ENCODE measurements at regions not wholly inside any gene's neighbourhood (a gene's known extent, or its start where the extent isn't known, plus 50 kb on each side); places are given as distances from the start of the nearest gene placed in this dataset.

GRCh38 chr10:63935705-63936104, 414.5 kb downstream of the REEP3 start:
- Histone ChIP-seq H3K27ac (ENCODE audit: low read depth, low read length, poor library complexity, severe bottlenecking) (no peak overlapping the region), H3K36me3 (ENCODE audit: insufficient read depth, low read length, poor library complexity, severe bottlenecking) (no peaks in the 10 kb centered on the region), H3K4me1 (ENCODE audit: insufficient read depth, low read length, poor library complexity, severe bottlenecking) (no peaks in the 10 kb centered on the region), H3K27me3 (replicated peaks; ENCODE audit: insufficient read depth, low read depth, low read length, poor library complexity) (peaks cover 15% of the 10 kb centered on the region), H3K9me3 (ENCODE audit: low read depth, low read length, poor library complexity, severe bottlenecking) (no peaks in the 10 kb centered on the region), H3K4me3 (ENCODE audit: low read depth, low read length, poor library complexity, severe bottlenecking) (no peak overlapping the region)
- no TSS peak for BruUV-seq (replicated peaks)
- intact Hi-C loops (cut with micrococcal nuclease; ENCODE audit: unreplicated experiment) = no loop called here
- peak; percentile 46 for TF ChIP-seq CTCF (conservative IDR thresholded peaks at IDR 0.05; ENCODE audit: low read depth, low read length)
- no peak for TF ChIP-seq EZH2 (IDR thresholded peaks at IDR 0.05; ENCODE audit: borderline replicate concordance, low read depth, low read length, poor library complexity, severe bottlenecking)
- CTCF ChIA-PET = no interaction called here
- peak; percentile 43 for DNase-seq (ENCODE audit: low spot score)
- POLR2A ChIA-PET (ENCODE audit: low non-redundant PET) = no interaction called here

- no peaks in the 10 kb centered on the region for H3K36me3 ChIP-seq (ENCODE audit: insufficient read depth, low read length, poor library complexity, severe bottlenecking)
- TF ChIP-seq CTCF (conservative IDR thresholded peaks at IDR 0.05; ENCODE audit: low read depth, low read length) (no peak), EZH2 (IDR thresholded peaks at IDR 0.05; ENCODE audit: borderline replicate concordance, low read depth, low read length, poor library complexity, severe bottlenecking) (no peak)
- no peaks in the 10 kb centered on the region for H3K9me3 ChIP-seq (ENCODE audit: low read depth, low read length, poor library complexity, severe bottlenecking)
- no peak for DNase-seq (ENCODE audit: low spot score)
- CTCF ChIA-PET = no interaction called here
- POLR2A ChIA-PET (ENCODE audit: low non-redundant PET) = no interaction called here
- BruUV-seq (replicated peaks) = no TSS peak
- no peak overlapping the region for H3K4me3 ChIP-seq (ENCODE audit: low read depth, low read length, poor library complexity, severe bottlenecking)
- peaks cover 15% of the 10 kb centered on the region for H3K27me3 ChIP-seq (replicated peaks; ENCODE audit: insufficient read depth, low read depth, low read length, poor library complexity)
- intact Hi-C loops (cut with micrococcal nuclease; ENCODE audit: unreplicated experiment) = no loop called here
- no peak overlapping the region for H3K27ac ChIP-seq (ENCODE audit: low read depth, low read length, poor library complexity, severe bottlenecking)
- no peaks in the 10 kb centered on the region for H3K4me1 ChIP-seq (ENCODE audit: insufficient read depth, low read length, poor library complexity, severe bottlenecking)
Observed at GRCh38 chr10:63940277-63940922, 419.2 kb downstream of the REEP3 start.

GRCh38 chr10:63964406-63964805, 443.2 kb downstream of the REEP3 start:
- POLR2A ChIA-PET (ENCODE audit: low non-redundant PET) = no interaction called here
- intact Hi-C loops (cut with micrococcal nuclease; ENCODE audit: unreplicated experiment) = no loop called here
- H3K4me1 ChIP-seq (ENCODE audit: insufficient read depth, low read length, poor library complexity, severe bottlenecking) = no peaks in the 10 kb centered on the region
- no peak overlapping the region for H3K27ac ChIP-seq (ENCODE audit: low read depth, low read length, poor library complexity, severe bottlenecking)
- DNase-seq (ENCODE audit: low spot score) = no peak
- TF ChIP-seq CTCF (conservative IDR thresholded peaks at IDR 0.05; ENCODE audit: low read depth, low read length) (no peak), EZH2 (IDR thresholded peaks at IDR 0.05; ENCODE audit: borderline replicate concordance, low read depth, low read length, poor library complexity, severe bottlenecking) (no peak)
- H3K27me3 ChIP-seq (replicated peaks; ENCODE audit: insufficient read depth, low read depth, low read length, poor library complexity) = peaks cover 5% of the 10 kb centered on the region
- BruUV-seq (replicated peaks) = no TSS peak
- no peak overlapping the region for H3K4me3 ChIP-seq (ENCODE audit: low read depth, low read length, poor library complexity, severe bottlenecking)
- CTCF ChIA-PET = no interaction called here
- H3K9me3 ChIP-seq (ENCODE audit: low read depth, low read length, poor library complexity, severe bottlenecking) = no peaks in the 10 kb centered on the region
- no peaks in the 10 kb centered on the region for H3K36me3 ChIP-seq (ENCODE audit: insufficient read depth, low read length, poor library complexity, severe bottlenecking)

Measured in A673 (cell line).